AG04450 (cell line): ENCODE measurements at regions not wholly inside any gene's neighbourhood (a gene's known extent, or its start where the extent isn't known, plus 50 kb on each side); places are given as distances from the start of the nearest gene placed in this dataset.

Experiments used
- CTCF ChIA-PET: fragments of 300-600, 350-600 bp; formaldehyde crosslinking; extraction: SDS; loops from one replicate; lab custom pipeline; 2022; ENCODE audit warnings: antibody characterized with exemption, inconsistent platforms; lab: Charles Lee
- POLR2A ChIA-PET: fragments of 350-600 bp; formaldehyde crosslinking; extraction: SDS; loops from one replicate; lab custom pipeline; 2021; ENCODE audit warnings: antibody characterized with exemption, inconsistent platforms; lab: Yijun Ruan, JAX
- DNase-seq: peaks from one replicate; pipeline ENCODE4 v3.0.0-alpha.2; 2011; ENCODE audit warnings: low read depth, low spot score
- H3K27ac ChIP-seq: one replicate; pipeline ENCODE4 v1.5.1; 2012; ENCODE audit warnings: low read depth, low read length, control low read depth
- H3K27me3 ChIP-seq: one replicate; pipeline ENCODE4 v1.6.0; 2012; ENCODE audit warnings: low read length; ENCODE audit not compliant: control insufficient read depth, insufficient read depth
- H3K4me3 ChIP-seq: 2 replicates; pipeline ENCODE4 v1.5.1; 2011; ENCODE audit warnings: mild to moderate bottlenecking, low read depth, low read length, control low read depth
- H3K9me3 ChIP-seq: 2 replicates; pipeline ENCODE4 v1.5.1; 2012; ENCODE audit warnings: low read length; ENCODE audit not compliant: control insufficient read depth, insufficient read depth
- CTCF ChIP-seq: IDR thresholded peaks from 2 replicates; pipeline ENCODE4 v1.5.1; 2011; ENCODE audit warnings: low read depth, low read length, control low read depth, inconsistent platforms

GRCh38 chr1:5274527-5274926, 620.1 kb downstream of the AJAP1 start:
- TF ChIP-seq CTCF: no peak
- ChIA-PET CTCF (no interaction called here), POLR2A (no interaction called here)
- DNase-seq: no peak
- Histone ChIP-seq H3K9me3 (peaks cover 71% of the 10 kb centered on the region), H3K4me3 (no peak overlapping the region), H3K27me3 (no peaks in the 10 kb centered on the region), H3K27ac (no peak overlapping the region)

DNA sequence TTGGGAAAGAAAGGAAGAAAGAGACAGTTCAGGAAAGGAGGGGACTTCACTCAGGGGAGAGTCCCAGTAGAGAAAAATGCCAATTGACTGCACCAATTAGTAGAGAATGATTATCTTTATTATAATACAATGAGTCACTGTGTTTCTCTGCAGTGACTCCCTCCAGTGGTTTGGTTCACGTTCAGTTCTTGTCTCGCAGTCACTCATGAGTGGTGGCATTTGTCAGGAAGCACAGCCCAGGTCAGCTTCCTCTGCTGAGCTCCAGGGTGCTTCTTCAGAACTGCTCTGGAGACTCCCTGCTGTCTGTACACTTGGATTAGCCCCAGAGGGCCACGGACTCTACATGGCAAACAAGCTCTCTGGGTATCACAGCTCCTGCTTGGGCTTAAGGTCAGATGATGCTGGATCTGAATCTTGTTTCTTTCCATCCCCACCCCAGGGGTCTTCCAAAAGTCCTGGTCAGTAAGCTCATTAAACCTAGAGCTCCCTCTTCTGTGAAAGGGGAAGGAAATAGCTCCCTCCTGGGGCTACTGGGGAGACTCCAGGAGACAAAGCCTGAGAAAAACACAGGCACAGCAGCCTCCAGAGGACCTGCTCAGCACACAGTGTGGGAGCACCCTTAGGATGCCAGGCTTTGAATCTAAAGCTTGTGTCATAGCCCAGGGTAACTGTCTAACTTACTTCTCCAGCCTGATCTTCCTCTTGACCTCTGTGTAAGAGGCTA, 619.0 kb downstream of the AJAP1 start:
- no peak for DNase-seq
- CTCF ChIA-PET: interaction anchor here (0.7 kb wide), 1 partner anchor 237 kb away, joined by 3 read pairs; no protein-coding TSS in a partner anchor
- H3K4me3 ChIP-seq: no peak overlapping the region
- TF ChIP-seq CTCF: no peak
- no peak overlapping the region for H3K27ac ChIP-seq
- peaks cover 74% of the 10 kb centered on the region for H3K9me3 ChIP-seq
- POLR2A ChIA-PET: no interaction called here
- no peaks in the 10 kb centered on the region for H3K27me3 ChIP-seq

- no peak for DNase-seq
- TF ChIP-seq CTCF: no peak
- Histone ChIP-seq H3K27me3 (no peaks in the 10 kb centered on the region), H3K27ac (no peak overlapping the region), H3K9me3 (peaks cover 76% of the 10 kb centered on the region), H3K4me3 (no peak overlapping the region)
- ChIA-PET POLR2A (no interaction called here), CTCF (no interaction called here)
Observed at GRCh38 chr1:5272325-5272724, 617.9 kb downstream of the AJAP1 start.

DNA sequence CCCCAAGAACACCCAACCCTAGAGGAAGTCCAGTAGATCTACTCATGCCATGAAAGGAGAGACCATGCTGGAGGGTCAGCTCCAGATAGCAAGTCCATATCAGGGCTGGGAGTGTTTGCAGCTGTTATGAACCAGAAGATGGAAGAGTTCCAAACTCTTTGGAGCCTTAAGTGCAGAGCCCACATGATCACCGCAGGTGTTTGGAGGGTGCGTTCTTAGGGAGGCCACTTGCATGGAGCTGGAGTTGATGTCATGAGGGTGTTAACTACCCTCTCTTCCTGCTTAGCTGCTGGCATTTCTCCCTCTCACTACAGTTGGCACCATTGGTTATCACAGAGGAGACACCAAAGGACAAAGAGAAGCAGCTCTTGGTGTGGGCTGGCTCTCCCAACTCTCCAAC, 616.9 kb downstream of the AJAP1 start:
- CTCF ChIA-PET: no interaction called here
- no peak overlapping the region for H3K27ac ChIP-seq
- POLR2A ChIA-PET: no interaction called here
- H3K4me3 ChIP-seq: no peak overlapping the region
- peaks cover 76% of the 10 kb centered on the region for H3K9me3 ChIP-seq
- TF ChIP-seq CTCF: no peak
- H3K27me3 ChIP-seq: no peaks in the 10 kb centered on the region
- no peak for DNase-seq

DNA sequence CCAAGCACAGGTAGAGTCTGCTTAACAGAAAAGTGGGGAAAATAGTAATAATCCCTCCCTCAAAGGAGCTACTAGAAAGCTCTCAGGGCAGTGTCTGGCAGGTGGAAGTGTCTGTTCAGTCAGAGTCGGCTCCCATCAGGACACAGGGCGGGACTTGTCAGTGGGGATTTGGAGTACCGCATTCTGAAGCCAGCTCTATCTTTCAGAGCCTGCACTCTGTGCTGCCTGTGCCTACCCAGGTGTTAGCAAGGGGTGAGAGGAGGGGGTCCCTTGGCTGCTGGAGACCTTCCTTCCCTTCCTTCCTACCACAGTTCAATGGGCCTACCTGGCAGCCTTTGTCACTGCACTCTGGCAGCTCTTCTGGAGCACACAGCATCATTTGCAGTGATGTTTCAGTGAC, 615.5 kb downstream of the AJAP1 start:
- Histone ChIP-seq H3K4me3 (no peak overlapping the region), H3K27me3 (no peaks in the 10 kb centered on the region), H3K9me3 (peaks cover 74% of the 10 kb centered on the region), H3K27ac (no peak overlapping the region)
- ChIA-PET CTCF (no interaction called here), POLR2A (no interaction called here)
- no peak for DNase-seq
- TF ChIP-seq CTCF: no peak
